Smooth muscle cell (in vitro differentiated cells): ENCODE measurements at regions not wholly inside any gene's neighbourhood (a gene's known extent, or its start where the extent isn't known, plus 50 kb on each side); places are given as distances from the start of the nearest gene placed in this dataset.

Experiments used
- DNase-seq: peaks from one replicate; lab custom pipeline; 2025; ENCODE audit not compliant: unreplicated experiment; lab: John Stamatoyannopoulos, UW
- H2AFZ ChIP-seq: fragments of 200-600 bp; sonication (generic); 2 replicates; pipeline ENCODE4 v1.6.0; 2016; ENCODE audit warnings: antibody characterized with exemption, low read depth, mild to moderate bottlenecking
- H3F3A ChIP-seq: fragments of 200-600 bp; sonication (generic); 2 replicates; pipeline ENCODE4 v1.6.0; 2017; ENCODE audit warnings: antibody characterized with exemption, low read depth
- H3K27ac ChIP-seq: fragments of 200-600 bp; sonication (generic); 2 replicates; pipeline ENCODE4 v1.5.1; 2016; ENCODE audit warnings: low read depth, mild to moderate bottlenecking
- H3K27me3 ChIP-seq: fragments of 200-600 bp; sonication (generic); 2 replicates; pipeline ENCODE4 v1.6.1; 2016; ENCODE audit warnings: low read depth, mild to moderate bottlenecking
- H3K36me3 ChIP-seq: fragments of 200-600 bp; sonication (generic); 2 replicates; pipeline ENCODE4 v1.5.1; 2016; ENCODE audit warnings: low read depth
- H3K4me1 ChIP-seq: fragments of 200-600 bp; sonication (generic); 2 replicates; pipeline ENCODE4 v1.5.1; 2016; ENCODE audit warnings: low read depth
- H3K4me2 ChIP-seq: fragments of 200-600 bp; sonication (generic); 2 replicates; pipeline ENCODE4 v1.6.0; 2016; ENCODE audit warnings: mild to moderate bottlenecking
- H3K4me3 ChIP-seq: fragments of 200-600 bp; sonication (generic); 2 replicates; pipeline ENCODE4 v1.5.1; 2016; ENCODE audit warnings: mild to moderate bottlenecking
- H3K79me2 ChIP-seq: fragments of 200-600 bp; sonication (generic); 2 replicates; pipeline ENCODE4 v1.6.0; 2016; ENCODE audit warnings: low read depth, mild to moderate bottlenecking
- H3K9ac ChIP-seq: fragments of 200-600 bp; sonication (generic); 2 replicates; pipeline ENCODE4 v1.6.0; 2016; ENCODE audit warnings: low read depth
- H3K9me3 ChIP-seq: fragments of 200-600 bp; sonication (generic); replicated peaks from 2 replicates; pipeline ENCODE4 v1.5.1; 2016; ENCODE audit warnings: low read depth
- H4K20me1 ChIP-seq: fragments of 200-600 bp; sonication (generic); 2 replicates; pipeline ENCODE4 v1.6.0; 2016; ENCODE audit warnings: low read depth
- CTCF ChIP-seq: fragments of 200-600 bp; sonication (generic); IDR thresholded peaks from 2 replicates; pipeline ENCODE4 v1.5.1; 2017; ENCODE audit warnings: borderline replicate concordance, mild to moderate bottlenecking, antibody characterized with exemption; ENCODE audit not compliant: insufficient read depth, poor library complexity, severe bottlenecking
- WGBS: methylation state at CpG from one replicate; pipeline ENCODE4 v1.1.7; 2016; ENCODE audit warnings: low lambda C conversion rate; 5-methylcytosine and 5-hydroxymethylcytosine counted together

- Histone ChIP-seq H3K79me2 (no peaks in the 10 kb centered on the region), H2AFZ (no peak overlapping the region), H3K27ac (no peak overlapping the region), H3K9me3 (no peaks in the 10 kb centered on the region), H3K4me2 (no peak overlapping the region), H3K27me3 (no peaks in the 10 kb centered on the region), H3K4me3 (no peak overlapping the region), H3K9ac (no peak overlapping the region), H4K20me1 (no peaks in the 10 kb centered on the region), H3F3A (no peaks in the 10 kb centered on the region), H3K4me1 (no peaks in the 10 kb centered on the region), H3K36me3 (no peaks in the 10 kb centered on the region)
- TF ChIP-seq CTCF, result no peak
- WGBS, result 97% methylated on average over 3 of the region's 3 CpGs
- DNase-seq, result no peak
Observed at GRCh38 chr2:16189836-16190160, 249.4 kb downstream of the MYCN start.

GRCh38 chr2:16189029-16189835 is 248.9 kb downstream of the MYCN start:
- DNase-seq, result no peak
- H3K27ac ChIP-seq, result no peak overlapping the region
- 89% methylated on average over 5 of the region's 5 CpGs for WGBS
- no peak for TF ChIP-seq CTCF
- no peaks in the 10 kb centered on the region for H3K36me3 ChIP-seq
- H3K79me2 ChIP-seq, result no peaks in the 10 kb centered on the region
- no peak overlapping the region for H3K9ac ChIP-seq
- no peaks in the 10 kb centered on the region for H3K9me3 ChIP-seq
- no peak overlapping the region for H3K4me3 ChIP-seq
- no peak overlapping the region for H2AFZ ChIP-seq
- H3K4me1 ChIP-seq, result no peaks in the 10 kb centered on the region
- H3F3A ChIP-seq, result no peaks in the 10 kb centered on the region
- no peaks in the 10 kb centered on the region for H3K27me3 ChIP-seq
- H4K20me1 ChIP-seq, result no peaks in the 10 kb centered on the region
- H3K4me2 ChIP-seq, result no peak overlapping the region

GRCh38 chr2:16188261-16188890 is 248.0 kb downstream of the MYCN start:
- no peaks in the 10 kb centered on the region for H3F3A ChIP-seq
- no peak for DNase-seq
- no peak overlapping the region for H2AFZ ChIP-seq
- no peak overlapping the region for H3K9ac ChIP-seq
- TF ChIP-seq CTCF, result no peak
- H3K9me3 ChIP-seq, result no peaks in the 10 kb centered on the region
- no peaks in the 10 kb centered on the region for H3K79me2 ChIP-seq
- no peaks in the 10 kb centered on the region for H3K36me3 ChIP-seq
- H3K4me2 ChIP-seq, result no peak overlapping the region
- H4K20me1 ChIP-seq, result no peaks in the 10 kb centered on the region
- H3K4me1 ChIP-seq, result no peaks in the 10 kb centered on the region
- H3K27ac ChIP-seq, result no peak overlapping the region
- H3K4me3 ChIP-seq, result no peak overlapping the region
- 82% methylated on average over 4 of the region's 4 CpGs for WGBS
- H3K27me3 ChIP-seq, result no peaks in the 10 kb centered on the region

- H3K79me2 ChIP-seq, result no peaks in the 10 kb centered on the region
- H2AFZ ChIP-seq, result no peak overlapping the region
- no peak overlapping the region for H3K27ac ChIP-seq
- 54% methylated on average over 3 of the region's 3 CpGs for WGBS
- H3K4me1 ChIP-seq, result no peaks in the 10 kb centered on the region
- no peak for DNase-seq
- no peaks in the 10 kb centered on the region for H3K36me3 ChIP-seq
- H3K9me3 ChIP-seq, result no peaks in the 10 kb centered on the region
- H3K27me3 ChIP-seq, result no peaks in the 10 kb centered on the region
- H3F3A ChIP-seq, result no peaks in the 10 kb centered on the region
- TF ChIP-seq CTCF, result no peak
- no peaks in the 10 kb centered on the region for H4K20me1 ChIP-seq
- H3K9ac ChIP-seq, result no peak overlapping the region
- H3K4me2 ChIP-seq, result no peak overlapping the region
- H3K4me3 ChIP-seq, result no peak overlapping the region
Observed at GRCh38 chr2:16187482-16187817, 247.1 kb downstream of the MYCN start.
